CD4-positive, alpha-beta T cell (primary cell): ENCODE measurements at regions not wholly inside any gene's neighbourhood (a gene's known extent, or its start where the extent isn't known, plus 50 kb on each side); places are given as distances from the start of the nearest gene placed in this dataset.

Experiments used
- ATAC-seq: fragments of 200-7000 bp; cut with Tn5 transposase; one replicate; pipeline ENCODE4 v1.10.0; 2022; ENCODE audit warnings: mild to moderate bottlenecking; ENCODE audit not compliant: poor library complexity
- CTCF ChIA-PET: fragments of 350-600 bp; sonication (Branson Sonifier 250); formaldehyde crosslinking; loops from one replicate; lab custom pipeline; 2021; ENCODE audit warnings: antibody characterized with exemption, inconsistent platforms; lab: Charles Lee
- POLR2A ChIA-PET: fragments of 350-600 bp; sonication (Branson Sonifier 250); formaldehyde crosslinking; loops from one replicate; lab custom pipeline; 2021; ENCODE audit warnings: antibody characterized with exemption, inconsistent platforms; lab: Charles Lee
- DNase-seq, 14 experiments: peaks; one replicate each; pipeline ENCODE4 v3.0.0-alpha.2; 2013 to 2020; ENCODE audit warnings: mixed read lengths in 2 of 14
- H3K27ac ChIP-seq, 2 donors: one replicate each; pipeline versions ENCODE4 v1.5.1 to v1.7.0; 2013; ENCODE audit warnings: low read length in 2 of 2, low read depth in 1 of 2, mild to moderate bottlenecking in 1 of 2
- H3K27me3 ChIP-seq, 2 experiments: 1 replicate in 1 of 2; 2 replicates in 1 of 2; pipeline versions ENCODE4 v1.6.1 to v1.7.0; 2013; ENCODE audit warnings: low read length in 2 of 2, control low read depth in 1 of 2, mild to moderate bottlenecking in 1 of 2, moderate library complexity in 1 of 2; ENCODE audit not compliant: insufficient read depth in 2 of 2, control insufficient read depth in 1 of 2
- H3K36me3 ChIP-seq: one replicate; pipeline ENCODE4 v1.6.1; 2013; ENCODE audit warnings: low read length, control low read depth; ENCODE audit not compliant: insufficient read depth
- H3K4me1 ChIP-seq: one replicate; pipeline ENCODE4 v1.6.1; 2013; ENCODE audit warnings: low read length, control low read depth; ENCODE audit not compliant: insufficient read depth
- H3K4me3 ChIP-seq: one replicate; pipeline ENCODE4 v1.5.1; 2013; ENCODE audit warnings: mild to moderate bottlenecking, low read length, moderate library complexity
- H3K9me3 ChIP-seq, 2 experiments: 1 replicate in 1 of 2; 2 replicates in 1 of 2; pipeline versions ENCODE4 v1.6.1 to v1.7.0; 2013; ENCODE audit warnings: low read length in 2 of 2, mild to moderate bottlenecking in 2 of 2, control low read depth in 1 of 2, moderate library complexity in 1 of 2; ENCODE audit not compliant: control insufficient read depth in 1 of 2, insufficient read depth in 1 of 2
- H3K27ac Mint-ChIP-seq: one replicate; pipeline ENCODE4 v1.8.0; 2020; ENCODE audit warnings: mixed read lengths
- H3K27me3 Mint-ChIP-seq: one replicate; pipeline ENCODE4 v1.8.0; 2021; ENCODE audit warnings: mixed read lengths
- H3K36me3 Mint-ChIP-seq: one replicate; pipeline ENCODE4 v1.8.0; 2021; ENCODE audit warnings: low read depth, mixed read lengths
- H3K4me1 Mint-ChIP-seq: one replicate; pipeline ENCODE4 v1.8.0; 2021; ENCODE audit warnings: low read depth, mixed read lengths
- H3K4me3 Mint-ChIP-seq: one replicate; pipeline ENCODE4 v1.8.0; 2020; ENCODE audit warnings: mild to moderate bottlenecking, mixed read lengths
- H3K9me3 Mint-ChIP-seq: one replicate; pipeline ENCODE4 v1.8.0; 2020; ENCODE audit warnings: mixed read lengths
- CTCF ChIP-seq: fragments of 200-600 bp; IDR thresholded peaks from one replicate; pipeline ENCODE4 v1.8.0; 2022; ENCODE audit warnings: antibody characterized with exemption, mild to moderate bottlenecking
- intact Hi-C, 2 experiments: fragments of 100-400 bp; cut with DNase I in 1 of 2; cut with micrococcal nuclease in 1 of 2; formaldehyde crosslinking; loops; one replicate each; pipeline versions ENCODE4 v1.15.1 to v1.9.0; 2023 to 2025; cut with DNase I, micrococcal nuclease

GRCh38 chr7:84729284-84729683 is 457.6 kb downstream of the SEMA3D start:
- no peaks in the 10 kb centered on the region for H3K36me3 ChIP-seq
- H3K27me3 ChIP-seq = no peaks in the 10 kb centered on the region
- Mint-ChIP-seq H3K27ac (no peak overlapping the region), H3K27me3 (no peaks in the 10 kb centered on the region), H3K36me3 (no peaks in the 10 kb centered on the region), H3K9me3 (peaks cover 6% of the 10 kb centered on the region), H3K4me3 (no peak overlapping the region), H3K4me1 (no peaks in the 10 kb centered on the region)
- TF ChIP-seq CTCF = no peak
- intact Hi-C loops = no loop called here
- H3K4me1 ChIP-seq = no peaks in the 10 kb centered on the region
- ATAC-seq = no peak
- no peaks in the 10 kb centered on the region for H3K9me3 ChIP-seq
- no peak overlapping the region for H3K4me3 ChIP-seq
- no peak overlapping the region for H3K27ac ChIP-seq
- DNase-seq = no peak
- ChIA-PET POLR2A (no interaction called here), CTCF (no interaction called here)

- H3K4me3 ChIP-seq = no peak overlapping the region
- peaks cover 0 to 10% of the 10 kb centered on the region in 2 experiments for H3K9me3 ChIP-seq
- no peak overlapping the region for H3K27ac ChIP-seq
- no peaks in the 10 kb centered on the region for H3K4me1 ChIP-seq
- H3K27ac Mint-ChIP-seq = no peak overlapping the region
- no peaks in the 10 kb centered on the region for H3K36me3 Mint-ChIP-seq
- no peaks in the 10 kb centered on the region for H3K4me1 Mint-ChIP-seq
- no peaks in the 10 kb centered on the region for H3K36me3 ChIP-seq
- DNase-seq (no peak), ATAC-seq (no peak)
- CTCF ChIA-PET = no interaction called here
- intact Hi-C loops = no loop called here
- H3K4me3 Mint-ChIP-seq = no peak overlapping the region
- no peak for TF ChIP-seq CTCF
- H3K27me3 Mint-ChIP-seq = no peaks in the 10 kb centered on the region
- H3K27me3 ChIP-seq = no peaks in the 10 kb centered on the region
- H3K9me3 Mint-ChIP-seq = peaks cover 10% of the 10 kb centered on the region
- POLR2A ChIA-PET = no interaction called here
Measured at GRCh38 chr7:84722734-84723133, 464.1 kb downstream of the SEMA3D start.

GRCh38 chr7:84722086-84722485 is 464.8 kb downstream of the SEMA3D start:
- TF ChIP-seq CTCF = no peak
- CTCF ChIA-PET = no interaction called here
- Histone ChIP-seq H3K9me3 (peaks cover 0 to 10% of the 10 kb centered on the region in 2 experiments), H3K4me3 (no peak overlapping the region), H3K4me1 (no peaks in the 10 kb centered on the region), H3K27ac (no peak overlapping the region), H3K36me3 (no peaks in the 10 kb centered on the region), H3K27me3 (no peaks in the 10 kb centered on the region)
- Mint-ChIP-seq H3K27me3 (no peaks in the 10 kb centered on the region), H3K27ac (no peak overlapping the region), H3K4me3 (no peak overlapping the region), H3K9me3 (peaks cover 10% of the 10 kb centered on the region), H3K36me3 (no peaks in the 10 kb centered on the region), H3K4me1 (no peaks in the 10 kb centered on the region)
- ATAC-seq (no peak), DNase-seq (no peak)
- intact Hi-C loops = no loop called here
- POLR2A ChIA-PET = no interaction called here
